ENCODE measurements at regions not wholly inside any gene's neighbourhood (a gene's known extent, or its start where the extent isn't known, plus 50 kb on each side); places are given as distances from the start of the nearest gene placed in this dataset.

DNA sequence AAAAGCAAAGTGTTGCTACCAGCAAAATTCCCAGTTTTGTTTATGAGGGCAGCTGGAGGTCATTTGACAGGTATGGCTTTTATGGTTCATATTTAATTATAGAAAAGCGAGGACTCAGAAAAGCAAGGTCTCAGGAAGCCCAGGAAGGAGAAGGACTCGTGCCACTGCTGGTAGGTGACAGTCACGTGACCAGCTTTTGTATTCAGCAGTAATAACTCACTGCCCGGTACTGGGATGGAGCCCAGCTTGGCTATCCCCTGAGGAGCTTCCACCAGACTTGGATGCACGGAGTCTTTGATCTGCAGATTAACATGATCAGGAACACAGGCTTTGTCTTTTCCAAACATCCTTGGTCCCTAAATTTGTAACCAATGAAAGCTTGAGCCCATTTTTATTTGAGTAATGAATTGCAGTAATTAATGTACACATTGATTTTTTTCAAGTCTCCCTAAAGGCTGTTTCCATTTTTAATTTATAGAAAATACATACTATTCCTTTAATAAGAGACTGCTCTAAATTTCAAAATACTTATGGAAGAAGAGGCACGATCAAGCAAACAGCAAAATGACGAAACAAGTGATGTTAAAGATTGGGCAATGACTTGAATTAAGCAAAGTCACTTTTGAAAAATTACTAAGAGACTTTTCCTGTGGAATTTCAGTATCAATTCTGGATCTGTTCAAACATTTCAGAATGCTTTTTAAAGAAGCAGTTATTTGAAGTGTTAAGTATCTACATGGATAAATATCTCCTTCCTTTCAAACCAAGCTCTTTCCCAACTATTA is 251.7 kb upstream of the HNRNPA3 start:
- Histone ChIP-seq H3K27me3 (ENCODE audit: control insufficient read depth, insufficient read depth, low read length) (peaks cover 4% of the 10 kb centered on the region), H3K4me1 (ENCODE audit: control insufficient read depth, insufficient read depth, low read length) (no peaks in the 10 kb centered on the region), H3K36me3 (ENCODE audit: control insufficient read depth, insufficient read depth, low read length) (no peaks in the 10 kb centered on the region), H3K27ac (ENCODE audit: low read length) (no peak overlapping the region), H3K4me3 (ENCODE audit: low read length) (no peak overlapping the region), H3K9me3 (replicated peaks; ENCODE audit: control insufficient read depth, low read depth, low read length) (no peaks in the 10 kb centered on the region)
- 40% methylated on average over 4 of the region's 7 CpGs for WGBS (ENCODE audit: insufficient coverage)
- no peak for DNase-seq

- H3K4me3 ChIP-seq (ENCODE audit: low read length) = no peak overlapping the region
- 86% methylated on average over 4 of the region's 11 CpGs for WGBS (ENCODE audit: insufficient coverage)
- no peak overlapping the region for H3K27ac ChIP-seq (ENCODE audit: low read length)
- peaks cover 4% of the 10 kb centered on the region for H3K27me3 ChIP-seq (ENCODE audit: control insufficient read depth, insufficient read depth, low read length)
- no peak for DNase-seq
- no peaks in the 10 kb centered on the region for H3K9me3 ChIP-seq (replicated peaks; ENCODE audit: control insufficient read depth, low read depth, low read length)
- H3K4me1 ChIP-seq (ENCODE audit: control insufficient read depth, insufficient read depth, low read length) = no peaks in the 10 kb centered on the region
- H3K36me3 ChIP-seq (ENCODE audit: control insufficient read depth, insufficient read depth, low read length) = no peaks in the 10 kb centered on the region
These were observed 250.6 kb upstream of the HNRNPA3 start for GRCh38 chr2:176961775-176962619.

DNA sequence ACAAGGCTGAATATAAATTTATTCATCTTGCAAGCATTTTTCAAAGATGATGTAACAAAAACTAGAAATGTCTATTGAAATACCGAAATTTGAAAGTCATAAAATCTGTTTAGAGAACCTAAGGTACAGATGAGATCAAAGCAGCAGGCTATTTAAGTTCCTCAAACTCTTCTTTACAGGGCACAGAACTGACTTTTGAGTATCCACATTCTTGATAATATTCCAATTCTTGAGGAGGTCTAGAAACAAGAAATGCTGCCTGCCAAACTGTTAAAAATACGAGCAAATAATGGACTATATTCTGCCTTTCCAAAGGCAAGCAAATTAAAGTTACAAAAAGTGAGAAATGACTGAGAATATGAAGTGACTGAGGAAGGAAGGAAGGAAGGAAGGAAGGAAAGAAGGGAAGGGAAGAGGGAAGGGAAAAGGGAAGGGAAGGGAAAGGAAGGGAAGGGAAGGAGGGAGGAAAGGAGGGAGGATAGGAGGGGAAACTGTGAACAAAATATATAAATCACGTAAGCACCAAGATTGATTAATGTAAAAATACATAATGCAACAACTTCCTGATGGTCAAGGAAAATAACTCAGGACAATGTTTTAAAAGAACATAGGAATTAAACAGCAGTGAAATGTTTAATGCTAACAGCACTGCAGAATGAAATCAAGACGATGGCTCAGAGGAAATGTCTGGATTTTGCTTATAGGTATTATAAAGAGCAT is 248.9 kb upstream of the HNRNPA3 start:
- Histone ChIP-seq H3K4me1 (ENCODE audit: control insufficient read depth, insufficient read depth, low read length) (no peaks in the 10 kb centered on the region), H3K9me3 (replicated peaks; ENCODE audit: control insufficient read depth, low read depth, low read length) (no peaks in the 10 kb centered on the region), H3K27me3 (ENCODE audit: control insufficient read depth, insufficient read depth, low read length) (peaks cover 4% of the 10 kb centered on the region), H3K36me3 (ENCODE audit: control insufficient read depth, insufficient read depth, low read length) (no peaks in the 10 kb centered on the region), H3K4me3 (ENCODE audit: low read length) (no peak overlapping the region), H3K27ac (ENCODE audit: low read length) (no peak overlapping the region)
- no peak for DNase-seq
- WGBS (ENCODE audit: insufficient coverage) = no CpG with 5 or more reads among the region's 4 CpGs

DNA sequence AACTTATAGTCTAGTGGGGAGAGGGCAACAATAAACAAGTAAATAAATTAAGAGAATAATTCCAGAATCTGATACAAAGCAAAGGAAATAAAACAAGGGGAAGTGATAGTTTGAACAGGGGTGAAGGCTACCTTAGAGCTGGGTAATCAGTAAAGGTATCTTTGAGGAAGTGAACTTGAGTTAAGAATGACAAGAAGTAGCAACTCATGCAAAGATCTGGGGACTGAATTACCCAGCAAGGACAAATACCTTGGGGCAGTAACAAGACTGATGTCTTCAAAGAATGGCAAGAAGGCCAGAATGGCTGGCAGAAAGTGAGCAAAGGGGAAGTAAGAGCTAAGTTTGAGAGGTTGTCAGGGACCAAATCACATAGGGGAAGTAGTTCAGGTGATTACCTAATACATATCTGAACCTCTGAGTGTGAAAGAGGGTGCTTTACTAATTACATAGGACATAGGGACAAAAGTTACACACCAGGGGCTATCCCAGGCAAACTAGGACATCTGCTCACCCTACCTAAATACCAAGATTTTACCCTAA is 244.6 kb upstream of the HNRNPA3 start:
- Histone ChIP-seq H3K27me3 (ENCODE audit: control insufficient read depth, insufficient read depth, low read length) (no peaks in the 10 kb centered on the region), H3K27ac (ENCODE audit: low read length) (no peak overlapping the region), H3K36me3 (ENCODE audit: control insufficient read depth, insufficient read depth, low read length) (no peaks in the 10 kb centered on the region), H3K4me1 (ENCODE audit: control insufficient read depth, insufficient read depth, low read length) (no peaks in the 10 kb centered on the region), H3K4me3 (ENCODE audit: low read length) (no peak overlapping the region), H3K9me3 (replicated peaks; ENCODE audit: control insufficient read depth, low read depth, low read length) (no peaks in the 10 kb centered on the region)
- DNase-seq = no peak

DNA sequence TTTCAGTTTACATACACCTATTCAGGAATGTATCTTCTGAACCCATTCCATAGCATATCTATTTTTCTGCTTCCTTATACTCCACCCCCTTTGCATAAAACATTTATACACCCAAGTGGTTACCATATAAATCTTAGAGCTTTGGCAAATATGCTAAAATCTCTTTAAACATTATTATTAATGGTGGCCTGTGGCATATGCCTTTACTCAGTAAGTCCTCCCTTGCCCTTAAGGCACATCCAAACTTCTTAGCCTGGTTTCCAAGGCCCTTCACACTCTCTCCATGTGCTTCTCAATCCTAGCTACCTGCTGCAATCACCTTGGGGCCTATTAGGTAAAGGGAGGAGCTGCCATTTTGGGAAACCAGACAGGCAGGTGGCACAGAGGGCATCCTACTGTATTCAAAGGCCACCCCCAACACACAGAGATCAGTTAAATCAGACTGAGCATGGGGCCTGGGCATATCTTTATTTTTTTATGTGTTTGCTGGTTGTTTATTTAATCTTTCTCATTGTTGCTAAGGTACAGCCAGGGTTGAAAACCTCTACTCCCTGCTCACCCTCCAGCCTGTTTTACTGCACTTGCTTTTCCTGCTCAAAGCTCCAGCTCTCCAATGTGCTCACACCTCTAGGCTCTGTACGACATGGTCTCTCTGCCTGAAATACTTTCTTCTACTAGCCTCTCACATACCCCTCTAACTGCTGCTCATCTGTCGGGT is 242.8 kb upstream of the HNRNPA3 start:
- H3K9me3 ChIP-seq (replicated peaks; ENCODE audit: control insufficient read depth, low read depth, low read length) = no peaks in the 10 kb centered on the region
- WGBS (ENCODE audit: insufficient coverage) = 49% methylated on average over 2 of the region's 2 CpGs
- no peak overlapping the region for H3K27ac ChIP-seq (ENCODE audit: low read length)
- no peaks in the 10 kb centered on the region for H3K4me1 ChIP-seq (ENCODE audit: control insufficient read depth, insufficient read depth, low read length)
- no peak for DNase-seq
- H3K36me3 ChIP-seq (ENCODE audit: control insufficient read depth, insufficient read depth, low read length) = no peaks in the 10 kb centered on the region
- no peak overlapping the region for H3K4me3 ChIP-seq (ENCODE audit: low read length)
- no peaks in the 10 kb centered on the region for H3K27me3 ChIP-seq (ENCODE audit: control insufficient read depth, insufficient read depth, low read length)

DNA sequence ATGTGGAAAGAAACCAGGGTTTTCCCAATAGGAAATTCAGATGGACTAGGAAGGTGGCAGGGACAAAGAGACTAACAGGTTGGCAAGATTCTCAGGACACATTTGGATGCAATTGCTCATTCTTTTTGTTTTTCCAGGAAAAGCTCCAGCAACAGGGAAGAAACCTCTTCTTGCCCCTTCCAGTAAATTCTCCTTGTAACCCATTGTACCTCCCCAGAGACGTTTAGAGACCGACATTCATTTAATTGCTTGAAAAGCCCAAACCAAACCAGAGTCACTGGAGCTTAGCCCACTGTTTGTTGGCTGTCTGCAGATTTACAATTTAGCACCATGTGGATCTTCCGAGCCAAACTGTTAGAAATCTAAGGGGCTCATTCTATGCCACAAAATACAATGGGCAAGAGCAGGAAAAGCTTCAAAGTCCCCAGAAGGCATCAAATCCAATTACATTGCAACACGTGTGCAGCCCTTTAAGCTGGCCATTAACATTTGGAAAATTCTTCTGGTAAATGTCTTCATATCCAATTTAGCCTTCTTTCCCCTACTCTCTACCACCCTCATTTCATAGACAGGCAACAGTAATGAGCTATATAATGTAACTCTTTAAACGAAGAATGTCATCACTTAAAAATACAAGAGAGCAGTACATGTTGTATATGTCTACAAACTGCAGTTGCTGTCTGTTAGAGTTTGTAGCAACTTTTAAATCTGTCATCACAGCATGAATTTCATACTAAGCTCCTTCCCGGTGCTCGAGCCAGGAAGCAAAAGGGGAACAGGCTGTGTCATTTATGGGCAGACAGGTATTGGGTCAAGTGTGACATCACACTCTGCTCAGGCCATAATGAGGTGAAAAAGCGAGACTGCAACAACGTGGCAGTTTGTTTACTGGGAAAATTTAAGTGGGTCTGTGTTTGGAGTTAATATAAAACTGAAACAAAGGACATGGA is 235.6 kb upstream of the HNRNPA3 start:
- peak; percentile 64 for DNase-seq
- 27% methylated on average over 4 of the region's 9 CpGs for WGBS (ENCODE audit: insufficient coverage)
- Histone ChIP-seq H3K9me3 (replicated peaks; ENCODE audit: control insufficient read depth, low read depth, low read length) (no peaks in the 10 kb centered on the region), H3K4me1 (ENCODE audit: control insufficient read depth, insufficient read depth, low read length) (no peaks in the 10 kb centered on the region), H3K36me3 (ENCODE audit: control insufficient read depth, insufficient read depth, low read length) (no peaks in the 10 kb centered on the region), H3K4me3 (ENCODE audit: low read length) (no peak overlapping the region), H3K27me3 (ENCODE audit: control insufficient read depth, insufficient read depth, low read length) (no peaks in the 10 kb centered on the region), H3K27ac (ENCODE audit: low read length) (no peak overlapping the region)

DNA sequence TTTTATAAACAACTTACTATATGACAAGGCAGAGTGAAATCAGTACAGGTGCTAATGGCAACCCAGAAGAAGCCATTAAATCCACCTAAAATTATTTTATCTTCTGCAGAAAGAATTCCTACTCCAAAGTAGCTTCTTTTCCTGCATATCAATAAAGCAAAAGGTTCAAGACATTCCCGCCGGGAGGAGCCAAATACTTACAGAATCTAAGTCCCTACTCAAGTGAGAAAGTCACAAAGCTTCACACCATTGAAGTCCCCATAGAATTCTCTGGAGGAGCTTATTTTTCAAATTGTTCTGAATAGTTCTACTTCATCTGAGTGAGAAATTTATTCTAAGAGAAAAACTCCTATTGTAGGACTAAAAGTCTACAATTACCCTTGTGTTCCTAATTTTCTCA is 233.7 kb upstream of the HNRNPA3 start:
- H3K9me3 ChIP-seq (replicated peaks; ENCODE audit: control insufficient read depth, low read depth, low read length) = no peaks in the 10 kb centered on the region
- H3K4me3 ChIP-seq (ENCODE audit: low read length) = no peak overlapping the region
- WGBS (ENCODE audit: insufficient coverage) = 66% methylated on average over 2 of the region's 2 CpGs
- H3K36me3 ChIP-seq (ENCODE audit: control insufficient read depth, insufficient read depth, low read length) = no peaks in the 10 kb centered on the region
- H3K27ac ChIP-seq (ENCODE audit: low read length) = no peak overlapping the region
- no peaks in the 10 kb centered on the region for H3K27me3 ChIP-seq (ENCODE audit: control insufficient read depth, insufficient read depth, low read length)
- peak; percentile 63 for DNase-seq
- H3K4me1 ChIP-seq (ENCODE audit: control insufficient read depth, insufficient read depth, low read length) = no peaks in the 10 kb centered on the region

DNA sequence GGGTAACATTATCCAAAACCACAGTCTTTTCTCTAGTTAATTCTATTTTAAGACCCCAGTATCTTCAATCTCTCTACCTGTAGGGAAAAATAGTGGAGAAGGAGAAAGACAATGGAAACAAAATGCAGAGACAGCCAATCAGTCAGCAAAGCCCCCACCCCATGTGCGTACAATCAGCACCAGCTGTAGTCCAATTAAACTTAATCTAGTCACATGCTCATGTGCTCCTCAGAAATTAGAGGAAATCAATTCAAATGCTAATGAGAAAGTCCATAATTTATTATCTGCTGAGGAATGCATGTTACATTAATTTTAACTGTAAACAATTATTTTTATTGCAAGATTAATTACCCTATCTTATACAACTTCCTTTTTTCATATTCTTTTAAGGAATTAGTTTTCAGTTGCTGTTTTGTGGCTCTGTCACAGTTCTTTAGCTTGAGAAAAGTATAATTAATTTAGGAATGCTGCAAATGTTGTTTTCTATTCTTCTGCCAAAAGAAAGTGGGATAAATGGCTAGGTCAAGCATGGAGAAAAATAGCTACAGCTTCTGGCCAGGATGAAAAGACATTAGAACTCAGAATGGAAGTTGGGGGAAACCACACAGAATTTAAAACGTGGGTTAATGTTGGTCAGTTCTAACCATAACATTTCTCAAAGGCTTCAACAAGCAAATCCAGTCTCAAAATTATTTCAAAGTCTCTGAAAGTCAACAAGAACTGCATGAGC is 232.4 kb upstream of the HNRNPA3 start:
- Histone ChIP-seq H3K4me1 (ENCODE audit: control insufficient read depth, insufficient read depth, low read length) (no peaks in the 10 kb centered on the region), H3K36me3 (ENCODE audit: control insufficient read depth, insufficient read depth, low read length) (no peaks in the 10 kb centered on the region), H3K27me3 (ENCODE audit: control insufficient read depth, insufficient read depth, low read length) (no peaks in the 10 kb centered on the region), H3K9me3 (replicated peaks; ENCODE audit: control insufficient read depth, low read depth, low read length) (no peaks in the 10 kb centered on the region), H3K27ac (ENCODE audit: low read length) (no peak overlapping the region), H3K4me3 (ENCODE audit: low read length) (no peak overlapping the region)
- WGBS (ENCODE audit: insufficient coverage) = no CpG with 5 or more reads among the region's 2 CpGs
- no peak for DNase-seq
